ENCODE measurements at regions not wholly inside any gene's neighbourhood (a gene's known extent, or its start where the extent isn't known, plus 50 kb on each side); places are given as distances from the start of the nearest gene placed in this dataset.

GRCh38 chr2:38220164-38220563, 144.2 kb upstream of the CYP1B1 start:
- TF ChIP-seq CTCF (IDR thresholded peaks at IDR 0.05) (no peak), POLR2A (IDR thresholded peaks at IDR 0.05; ENCODE audit: low read depth) (no peak), POLR2AphosphoS5 (IDR thresholded peaks at IDR 0.05) (no peak), EP300 (IDR thresholded peaks at IDR 0.05) (no peak)
